GM23248 (cell line): ENCODE measurements at regions not wholly inside any gene's neighbourhood (a gene's known extent, or its start where the extent isn't known, plus 50 kb on each side); places are given as distances from the start of the nearest gene placed in this dataset.

Source experiments
- DNase-seq: peaks from one replicate; pipeline ENCODE4 v3.0.0-alpha.2; 2015
- H2AFZ ChIP-seq: fragments of 200-600 bp; sonication (generic); 2 replicates; pipeline ENCODE4 v1.6.1; 2016; ENCODE audit warnings: antibody characterized with exemption
- H3F3A ChIP-seq: fragments of 200-600 bp; sonication (generic); 2 replicates; pipeline ENCODE4 v1.6.1; 2016; ENCODE audit warnings: mild to moderate bottlenecking, antibody characterized with exemption, mixed run types; ENCODE audit not compliant: insufficient read depth
- H3K27ac ChIP-seq: fragments of 200-600 bp; sonication (generic); 2 replicates; pipeline ENCODE4 v1.5.1; 2016; ENCODE audit warnings: mild to moderate bottlenecking
- H3K27me3 ChIP-seq: fragments of 200-600 bp; sonication (generic); replicated peaks from 2 replicates; pipeline ENCODE4 v1.6.1; 2016; ENCODE audit warnings: mild to moderate bottlenecking; ENCODE audit not compliant: insufficient read depth
- H3K36me3 ChIP-seq: fragments of 200-600 bp; sonication (generic); 2 replicates; pipeline ENCODE4 v1.6.1; 2016; ENCODE audit warnings: low read depth, mild to moderate bottlenecking
- H3K4me1 ChIP-seq: fragments of 200-600 bp; sonication (generic); 2 replicates; pipeline ENCODE4 v1.6.1; 2016; ENCODE audit warnings: mild to moderate bottlenecking; ENCODE audit not compliant: insufficient read depth
- H3K4me2 ChIP-seq: fragments of 200-600 bp; sonication (generic); one replicate; pipeline ENCODE4 v1.6.1; 2016; ENCODE audit warnings: mild to moderate bottlenecking; ENCODE audit not compliant: unreplicated experiment
- H3K4me3 ChIP-seq: fragments of 200-600 bp; sonication (generic); 2 replicates; pipeline ENCODE4 v1.5.1; 2016; ENCODE audit warnings: mild to moderate bottlenecking
- H3K79me2 ChIP-seq: fragments of 200-600 bp; sonication (generic); 2 replicates; pipeline ENCODE4 v1.6.1; 2016; ENCODE audit warnings: mild to moderate bottlenecking; ENCODE audit not compliant: insufficient read depth
- H3K9ac ChIP-seq: fragments of 200-600 bp; sonication (generic); 2 replicates; pipeline ENCODE4 v1.6.1; 2016; ENCODE audit warnings: mild to moderate bottlenecking
- H3K9me2 ChIP-seq: fragments of 200-600 bp; sonication (generic); 2 replicates; pipeline ENCODE4 v1.6.1; 2016; ENCODE audit warnings: mixed run types, mild to moderate bottlenecking, moderate library complexity; ENCODE audit not compliant: insufficient read depth
- H3K9me3 ChIP-seq: fragments of 200-600 bp; sonication (generic); one replicate; pipeline ENCODE4 v1.6.1; 2017; ENCODE audit warnings: low read depth
- H4K20me1 ChIP-seq: fragments of 200-600 bp; sonication (generic); 2 replicates; pipeline ENCODE4 v1.6.0; 2016; ENCODE audit not compliant: insufficient read depth
- EZH2 ChIP-seq: fragments of 200-600 bp; sonication (generic); IDR thresholded peaks from 2 replicates; pipeline ENCODE4 v1.6.1; 2018; ENCODE audit warnings: antibody characterized with exemption, mild to moderate bottlenecking; ENCODE audit not compliant: insufficient read depth, poor library complexity, severe bottlenecking
- EZH2phosphoT487 ChIP-seq: fragments of 200-600 bp; sonication (generic); IDR thresholded peaks from 2 replicates; pipeline ENCODE4 v1.6.1; 2018; ENCODE audit warnings: antibody characterized with exemption, moderate library complexity, mild to moderate bottlenecking, low read depth; ENCODE audit not compliant: insufficient read depth
- WGBS, 2 experiments: methylation state at CpG; one replicate each; pipeline ENCODE4 v1.1.6; 2015 to 2017; ENCODE audit warnings: low lambda C conversion rate in 2 of 2, low coverage in 1 of 2; ENCODE audit errors: missing lambda C conversion rate in 2 of 2; 5-methylcytosine and 5-hydroxymethylcytosine counted together
- in situ Hi-C: fragments of 300-500 bp; cut with MboI; formaldehyde crosslinking; loops from 2 replicates; pipeline ENCODE4 v1.15.0; 2020

DNA sequence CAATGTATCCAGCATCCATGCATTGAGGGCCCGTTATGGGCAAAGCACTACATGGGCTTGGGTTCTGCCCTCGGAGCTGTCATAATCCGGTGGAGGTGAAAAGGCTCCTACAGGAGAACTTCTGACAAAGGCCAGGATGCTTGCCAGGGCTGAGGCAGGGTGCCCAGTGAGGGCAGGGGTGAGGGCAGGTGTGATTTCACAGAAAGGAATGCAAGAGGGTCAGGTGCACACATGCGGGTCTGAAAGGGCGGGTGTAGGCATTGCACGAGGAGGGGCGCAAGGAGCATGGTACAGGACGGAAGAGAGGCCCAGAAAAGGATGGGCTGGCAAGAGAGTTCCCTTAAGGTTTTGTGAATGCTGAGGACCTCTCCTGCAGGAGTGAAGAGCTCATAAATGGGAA lies 348.0 kb downstream of the BTBD3 start:
- Histone ChIP-seq H3K4me3 (no peak overlapping the region), H3K9me2 (no peaks in the 10 kb centered on the region), H3K4me1 (no peaks in the 10 kb centered on the region), H3K9ac (no peak overlapping the region), H3K27me3 (no peaks in the 10 kb centered on the region), H3F3A (no peaks in the 10 kb centered on the region), H3K4me2 (no peak overlapping the region), H2AFZ (no peak overlapping the region), H3K9me3 (no peaks in the 10 kb centered on the region), H3K27ac (no peak overlapping the region), H4K20me1 (no peaks in the 10 kb centered on the region), H3K36me3 (no peaks in the 10 kb centered on the region), H3K79me2 (no peaks in the 10 kb centered on the region)
- 43 to 58% methylated on average over 8 of the region's 8 CpGs for WGBS, 2 experiments
- TF ChIP-seq EZH2: no peak
- TF ChIP-seq EZH2phosphoT487: no peak
- in situ Hi-C loops: no loop called here
- DNase-seq: no peak

DNA sequence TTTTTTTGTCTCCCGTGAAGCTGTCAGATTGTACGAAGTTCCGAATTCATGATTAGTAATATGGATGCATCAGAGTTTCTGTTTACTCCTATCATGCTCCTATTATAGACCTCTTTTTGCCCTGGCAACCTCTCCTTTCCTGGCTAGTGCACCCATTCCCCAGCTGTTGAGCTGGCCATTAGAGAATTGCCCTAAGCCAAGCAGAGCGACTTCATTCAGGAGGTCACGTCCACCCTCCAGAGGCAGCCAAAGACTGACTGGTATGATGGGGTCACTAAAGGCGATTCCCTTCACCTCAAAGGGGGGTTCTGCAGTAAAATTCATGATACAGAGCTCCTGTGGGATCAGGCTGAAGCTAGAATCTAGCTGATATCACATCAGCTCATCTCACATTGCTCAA lies 351.9 kb downstream of the BTBD3 start:
- no peaks in the 10 kb centered on the region for H3K9me3 ChIP-seq
- no peak overlapping the region for H2AFZ ChIP-seq
- H4K20me1 ChIP-seq: no peaks in the 10 kb centered on the region
- TF ChIP-seq EZH2: no peak
- TF ChIP-seq EZH2phosphoT487: no peak
- H3K79me2 ChIP-seq: no peaks in the 10 kb centered on the region
- in situ Hi-C loops: no loop called here
- DNase-seq: no peak
- no peak overlapping the region for H3K9ac ChIP-seq
- WGBS, 2 experiments: 50 to 52% methylated on average over 6 of the region's 6 CpGs
- H3K36me3 ChIP-seq: no peaks in the 10 kb centered on the region
- H3K9me2 ChIP-seq: no peaks in the 10 kb centered on the region
- H3K27me3 ChIP-seq: no peaks in the 10 kb centered on the region
- H3K4me3 ChIP-seq: no peak overlapping the region
- no peak overlapping the region for H3K4me2 ChIP-seq
- H3K4me1 ChIP-seq: no peaks in the 10 kb centered on the region
- H3K27ac ChIP-seq: no peak overlapping the region
- H3F3A ChIP-seq: no peaks in the 10 kb centered on the region

- no peaks in the 10 kb centered on the region for H3K9me2 ChIP-seq
- no peak for TF ChIP-seq EZH2phosphoT487
- no peak for TF ChIP-seq EZH2
- H3K79me2 ChIP-seq: no peaks in the 10 kb centered on the region
- no peak overlapping the region for H3K27ac ChIP-seq
- no peaks in the 10 kb centered on the region for H3K4me1 ChIP-seq
- no peaks in the 10 kb centered on the region for H3K9me3 ChIP-seq
- H3F3A ChIP-seq: no peaks in the 10 kb centered on the region
- H3K36me3 ChIP-seq: no peaks in the 10 kb centered on the region
- H3K4me2 ChIP-seq: no peak overlapping the region
- DNase-seq: no peak
- H3K4me3 ChIP-seq: no peak overlapping the region
- no peak overlapping the region for H2AFZ ChIP-seq
- H3K9ac ChIP-seq: no peak overlapping the region
- H4K20me1 ChIP-seq: no peaks in the 10 kb centered on the region
- 22 to 27% methylated on average over 4 of the region's 4 CpGs for WGBS, 2 experiments
- in situ Hi-C loops: no loop called here
- no peaks in the 10 kb centered on the region for H3K27me3 ChIP-seq
These were observed 353.2 kb downstream of the BTBD3 start for GRCh38 chr20:12270863-12271262.

- Histone ChIP-seq H3K79me2 (no peaks in the 10 kb centered on the region), H3K4me2 (no peak overlapping the region), H3K4me3 (no peak overlapping the region), H3K9me2 (no peaks in the 10 kb centered on the region), H3K36me3 (no peaks in the 10 kb centered on the region), H3K27ac (no peak overlapping the region), H2AFZ (no peak overlapping the region), H3K27me3 (no peaks in the 10 kb centered on the region), H3K4me1 (no peaks in the 10 kb centered on the region), H4K20me1 (no peaks in the 10 kb centered on the region), H3K9me3 (no peaks in the 10 kb centered on the region), H3F3A (no peaks in the 10 kb centered on the region), H3K9ac (no peak overlapping the region)
- WGBS, 2 experiments: 13 to 17% methylated on average over 1 of the region's 1 CpG
- DNase-seq: no peak
- in situ Hi-C loops: no loop called here
- TF ChIP-seq EZH2phosphoT487 (no peak), EZH2 (no peak)
These were observed 358.4 kb downstream of the BTBD3 start for GRCh38 chr20:12276011-12276673.

GRCh38 chr20:12287575-12287974 lies 369.9 kb downstream of the BTBD3 start:
- in situ Hi-C loops: no loop called here
- Histone ChIP-seq H3F3A (no peaks in the 10 kb centered on the region), H3K79me2 (no peaks in the 10 kb centered on the region), H3K9me3 (no peaks in the 10 kb centered on the region), H3K27ac (no peak overlapping the region), H3K27me3 (no peaks in the 10 kb centered on the region), H3K9me2 (no peaks in the 10 kb centered on the region), H3K36me3 (no peaks in the 10 kb centered on the region), H3K4me1 (no peaks in the 10 kb centered on the region), H3K9ac (no peak overlapping the region), H3K4me2 (no peak overlapping the region), H2AFZ (no peak overlapping the region), H3K4me3 (no peak overlapping the region), H4K20me1 (no peaks in the 10 kb centered on the region)
- DNase-seq: no peak
- TF ChIP-seq EZH2: no peak
- no peak for TF ChIP-seq EZH2phosphoT487
- 13 to 16% methylated on average over 2 of the region's 2 CpGs for WGBS, 2 experiments
